Right atrium auricular region (tissue), 2 donors: ENCODE measurements at regions not wholly inside any gene's neighbourhood (a gene's known extent, or its start where the extent isn't known, plus 50 kb on each side); places are given as distances from the start of the nearest gene placed in this dataset.

ENCODE experiments used
- DNase-seq: peaks from one replicate; pipeline ENCODE4 v3.0.0-alpha.2; 2019; ENCODE audit warnings: low spot score
- H3K27ac ChIP-seq, 2 donors: fragments of 200-600 bp; sonication (generic); 1 replicate in 1 of 2; 2 replicates in 1 of 2; pipeline ENCODE4 v1.5.1; 2016 to 2019
- H3K27me3 ChIP-seq, 2 donors: fragments of 200-600 bp; sonication (generic); one replicate each; pipeline versions ENCODE4 v1.5.1 to v1.6.0; 2017 to 2019
- H3K36me3 ChIP-seq: fragments of 200-600 bp; sonication (generic); one replicate; pipeline ENCODE4 v1.5.1; 2016
- H3K4me1 ChIP-seq, 2 donors: fragments of 200-600 bp; sonication (generic); one replicate each; pipeline versions ENCODE4 v1.5.1 to v1.6.0; 2017 to 2019
- H3K4me3 ChIP-seq, 2 donors: fragments of 200-600 bp; sonication (generic); 1 replicate in 1 of 2; 2 replicates in 1 of 2; pipeline ENCODE4 v1.5.1; 2017 to 2019; ENCODE audit warnings: mild to moderate bottlenecking in 1 of 2, moderate library complexity in 1 of 2
- H3K9me3 ChIP-seq, 2 donors: fragments of 200-600 bp; sonication (generic); one replicate each; pipeline ENCODE4 v1.5.1; 2019
- microRNA-seq, 2 donors: library from miRNA; unstranded; fragments of <30 nt; microRNA quantifications; one replicate each; pipeline ENCODE4, GENCODE V29; 2016 to 2017; ENCODE audit warnings: borderline number of aligned reads in 2 of 2, borderline replicate concordance in 1 of 2
- TF ChIP-seq, protein P1 (sequence below), 2 donors: fragments of 200-600 bp; sonication (generic); IDR thresholded peaks; one replicate each; pipeline ENCODE4 v1.5.1; 2019; ENCODE audit warnings: antibody characterized with exemption in 2 of 2

GRCh38 chr1:37423810-37424209, 50.6 kb upstream of the ZC3H12A start:
- no peaks in the 10 kb centered on the region for H3K36me3 ChIP-seq
- DNase-seq, result no peak
- no peaks in the 10 kb centered on the region for H3K4me1 ChIP-seq
- no peaks in the 10 kb centered on the region for H3K9me3 ChIP-seq
- H3K27me3 ChIP-seq, result no peaks in the 10 kb centered on the region
- H3K27ac ChIP-seq, result no peak overlapping the region
- TF ChIP-seq, protein P1, sequence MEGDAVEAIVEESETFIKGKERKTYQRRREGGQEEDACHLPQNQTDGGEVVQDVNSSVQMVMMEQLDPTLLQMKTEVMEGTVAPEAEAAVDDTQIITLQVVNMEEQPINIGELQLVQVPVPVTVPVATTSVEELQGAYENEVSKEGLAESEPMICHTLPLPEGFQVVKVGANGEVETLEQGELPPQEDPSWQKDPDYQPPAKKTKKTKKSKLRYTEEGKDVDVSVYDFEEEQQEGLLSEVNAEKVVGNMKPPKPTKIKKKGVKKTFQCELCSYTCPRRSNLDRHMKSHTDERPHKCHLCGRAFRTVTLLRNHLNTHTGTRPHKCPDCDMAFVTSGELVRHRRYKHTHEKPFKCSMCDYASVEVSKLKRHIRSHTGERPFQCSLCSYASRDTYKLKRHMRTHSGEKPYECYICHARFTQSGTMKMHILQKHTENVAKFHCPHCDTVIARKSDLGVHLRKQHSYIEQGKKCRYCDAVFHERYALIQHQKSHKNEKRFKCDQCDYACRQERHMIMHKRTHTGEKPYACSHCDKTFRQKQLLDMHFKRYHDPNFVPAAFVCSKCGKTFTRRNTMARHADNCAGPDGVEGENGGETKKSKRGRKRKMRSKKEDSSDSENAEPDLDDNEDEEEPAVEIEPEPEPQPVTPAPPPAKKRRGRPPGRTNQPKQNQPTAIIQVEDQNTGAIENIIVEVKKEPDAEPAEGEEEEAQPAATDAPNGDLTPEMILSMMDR (IDR thresholded peaks at IDR 0.05), result no peak
- no peak overlapping the region for H3K4me3 ChIP-seq

GRCh38 chr1:37424523-37424922, 49.9 kb upstream of the ZC3H12A start:
- DNase-seq, result no peak
- Histone ChIP-seq H3K27me3 (no peaks in the 10 kb centered on the region), H3K27ac (no peak overlapping the region), H3K4me1 (no peaks in the 10 kb centered on the region), H3K36me3 (no peaks in the 10 kb centered on the region), H3K9me3 (no peaks in the 10 kb centered on the region), H3K4me3 (no peak overlapping the region)
- TF ChIP-seq, protein P1 (IDR thresholded peaks at IDR 0.05), result no peak

Small RNA genes lying in the stretch of these regions (microRNA-seq; reads per million reads assigned to microRNA genes)
- 0 reads per million in 2 donors for gene MIR4255
